Lower lobe of right lung (tissue), 2 donors: ENCODE measurements at regions not wholly inside any gene's neighbourhood (a gene's known extent, or its start where the extent isn't known, plus 50 kb on each side); places are given as distances from the start of the nearest gene placed in this dataset.

ENCODE experiments used
- ATAC-seq, 2 donors: fragments of 200-7000 bp; cut with Tn5 transposase; one replicate each; pipeline ENCODE4 v1.9.1; 2020 to 2022; ENCODE audit warnings: mild to moderate bottlenecking in 2 of 2, moderate library complexity in 2 of 2
- DNase-seq: peaks from one replicate; pipeline ENCODE4 v3.0.0-alpha.2; 2020
- H3K27ac ChIP-seq: fragments of 200-600 bp; one replicate; pipeline ENCODE4 v1.8.0; 2022
- H3K27me3 ChIP-seq: fragments of 200-600 bp; one replicate; pipeline ENCODE4 v1.8.0; 2022; ENCODE audit warnings: low read depth
- H3K36me3 ChIP-seq: fragments of 200-600 bp; one replicate; pipeline ENCODE4 v1.8.0; 2022; ENCODE audit warnings: mild to moderate bottlenecking
- H3K4me1 ChIP-seq: fragments of 200-600 bp; one replicate; pipeline ENCODE4 v1.8.0; 2022
- H3K4me3 ChIP-seq: fragments of 200-600 bp; one replicate; pipeline ENCODE4 v1.8.0; 2022; ENCODE audit warnings: mild to moderate bottlenecking
- H3K9me3 ChIP-seq: fragments of 200-600 bp; one replicate; pipeline ENCODE4 v1.8.0; 2022
- intact Hi-C: fragments of 100-400 bp; cut with DNase I; formaldehyde crosslinking; loops from one replicate; pipeline ENCODE4 v1.11.0; 2022
- TF ChIP-seq, protein P1 (sequence below): fragments of 200-600 bp; IDR thresholded peaks from one replicate; pipeline ENCODE4 v1.8.0; 2022; ENCODE audit warnings: antibody characterized with exemption, mild to moderate bottlenecking
- donor health status: DM: no; HTN: yes; CAD: no; lungs with severe emphysema.

DNA sequence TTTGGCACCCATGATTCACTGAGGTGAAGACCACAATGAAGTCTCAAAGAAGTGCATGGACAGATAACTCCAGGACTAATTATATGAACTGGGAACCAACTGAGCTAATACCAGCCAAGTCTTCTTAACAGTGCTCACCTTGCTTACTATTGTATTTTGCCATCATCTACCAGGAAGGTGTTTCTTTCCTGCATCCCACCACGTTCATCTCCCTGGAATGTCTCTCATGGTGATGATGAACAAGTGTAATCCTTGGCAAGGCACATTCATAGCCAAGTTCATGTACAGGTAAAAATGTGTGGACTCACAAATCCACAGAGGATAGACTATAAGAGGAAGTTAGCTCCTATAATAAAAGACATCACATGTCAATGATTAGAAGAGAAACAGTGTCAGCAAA, 489.1 kb downstream of the SMARCA1 start:
- Histone ChIP-seq H3K36me3 (no peaks in the 10 kb centered on the region), H3K4me3 (no peak overlapping the region), H3K27me3 (no peaks in the 10 kb centered on the region), H3K9me3 (no peaks in the 10 kb centered on the region), H3K27ac (no peak overlapping the region), H3K4me1 (no peaks in the 10 kb centered on the region)
- TF ChIP-seq, protein P1, sequence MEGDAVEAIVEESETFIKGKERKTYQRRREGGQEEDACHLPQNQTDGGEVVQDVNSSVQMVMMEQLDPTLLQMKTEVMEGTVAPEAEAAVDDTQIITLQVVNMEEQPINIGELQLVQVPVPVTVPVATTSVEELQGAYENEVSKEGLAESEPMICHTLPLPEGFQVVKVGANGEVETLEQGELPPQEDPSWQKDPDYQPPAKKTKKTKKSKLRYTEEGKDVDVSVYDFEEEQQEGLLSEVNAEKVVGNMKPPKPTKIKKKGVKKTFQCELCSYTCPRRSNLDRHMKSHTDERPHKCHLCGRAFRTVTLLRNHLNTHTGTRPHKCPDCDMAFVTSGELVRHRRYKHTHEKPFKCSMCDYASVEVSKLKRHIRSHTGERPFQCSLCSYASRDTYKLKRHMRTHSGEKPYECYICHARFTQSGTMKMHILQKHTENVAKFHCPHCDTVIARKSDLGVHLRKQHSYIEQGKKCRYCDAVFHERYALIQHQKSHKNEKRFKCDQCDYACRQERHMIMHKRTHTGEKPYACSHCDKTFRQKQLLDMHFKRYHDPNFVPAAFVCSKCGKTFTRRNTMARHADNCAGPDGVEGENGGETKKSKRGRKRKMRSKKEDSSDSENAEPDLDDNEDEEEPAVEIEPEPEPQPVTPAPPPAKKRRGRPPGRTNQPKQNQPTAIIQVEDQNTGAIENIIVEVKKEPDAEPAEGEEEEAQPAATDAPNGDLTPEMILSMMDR = no peak
- no peak for ATAC-seq
- no peak for DNase-seq
- intact Hi-C loops = no loop called here

DNA sequence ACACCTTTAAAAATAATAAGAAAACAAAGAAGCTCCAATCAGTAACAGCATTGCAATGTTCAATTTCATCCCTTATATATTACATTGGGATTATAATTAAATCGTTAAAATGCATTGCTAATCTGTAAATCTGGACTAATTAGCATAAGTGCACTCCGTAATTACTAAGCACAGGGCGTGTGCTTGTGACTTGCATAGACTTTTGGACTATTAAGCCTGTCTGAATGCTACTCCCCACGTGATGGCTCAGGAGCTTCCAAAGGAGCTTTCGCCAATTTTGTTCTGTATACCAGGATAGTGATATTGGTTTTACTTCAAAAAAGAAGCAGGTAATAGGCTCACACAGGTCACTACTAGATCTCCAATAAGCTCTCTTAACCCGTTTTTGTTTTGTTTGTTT, 497.1 kb downstream of the SMARCA1 start:
- no peaks in the 10 kb centered on the region for H3K4me1 ChIP-seq
- DNase-seq (no peak), ATAC-seq (no peak)
- TF ChIP-seq, protein P1 = no peak
- H3K9me3 ChIP-seq = no peaks in the 10 kb centered on the region
- H3K27me3 ChIP-seq = no peaks in the 10 kb centered on the region
- H3K27ac ChIP-seq = no peak overlapping the region
- no peak overlapping the region for H3K4me3 ChIP-seq
- H3K36me3 ChIP-seq = no peaks in the 10 kb centered on the region
- intact Hi-C loops = no loop called here

GRCh38 chrX:129025376-129025775, 497.9 kb downstream of the SMARCA1 start:
- Histone ChIP-seq H3K27ac (no peak overlapping the region), H3K27me3 (no peaks in the 10 kb centered on the region), H3K4me3 (no peak overlapping the region), H3K36me3 (no peaks in the 10 kb centered on the region), H3K4me1 (no peaks in the 10 kb centered on the region), H3K9me3 (no peaks in the 10 kb centered on the region)
- TF ChIP-seq, protein P1 = no peak
- DNase-seq (no peak), ATAC-seq (no peak)
- intact Hi-C loops = no loop called here

DNA sequence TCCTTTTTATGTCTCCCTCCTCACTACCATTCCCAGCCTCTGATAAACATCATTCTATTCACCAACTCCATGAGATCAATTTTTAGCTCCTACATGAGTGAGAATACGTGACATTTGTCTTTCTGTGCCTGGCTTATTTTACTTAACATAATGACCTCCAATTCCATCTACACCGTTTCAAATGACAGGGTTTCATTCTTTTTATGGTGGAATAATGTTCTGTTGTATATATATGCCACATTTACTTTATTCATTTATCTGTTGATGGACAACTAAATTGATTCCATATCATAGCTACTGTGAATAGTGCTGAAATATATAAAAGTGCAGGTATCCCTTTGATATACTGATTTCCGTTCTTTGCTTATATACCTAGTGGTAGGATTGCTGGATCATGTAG, 503.9 kb downstream of the SMARCA1 start:
- TF ChIP-seq, protein P1 = no peak
- no peaks in the 10 kb centered on the region for H3K27me3 ChIP-seq
- no peak overlapping the region for H3K27ac ChIP-seq
- DNase-seq = no peak
- intact Hi-C loops = no loop called here
- H3K4me1 ChIP-seq = no peaks in the 10 kb centered on the region
- no peaks in the 10 kb centered on the region for H3K9me3 ChIP-seq
- no peak overlapping the region for H3K4me3 ChIP-seq
- no peaks in the 10 kb centered on the region for H3K36me3 ChIP-seq
- ATAC-seq = no peak

GRCh38 chrX:129015381-129015780, 507.9 kb downstream of the SMARCA1 start:
- no peaks in the 10 kb centered on the region for H3K4me1 ChIP-seq
- H3K27ac ChIP-seq = no peak overlapping the region
- H3K4me3 ChIP-seq = no peak overlapping the region
- ATAC-seq (no peak), DNase-seq (no peak)
- TF ChIP-seq, protein P1 = no peak
- intact Hi-C loops = no loop called here
- no peaks in the 10 kb centered on the region for H3K27me3 ChIP-seq
- no peaks in the 10 kb centered on the region for H3K9me3 ChIP-seq
- no peaks in the 10 kb centered on the region for H3K36me3 ChIP-seq

GRCh38 chrX:129013574-129013973, 509.7 kb downstream of the SMARCA1 start:
- intact Hi-C loops = no loop called here
- Histone ChIP-seq H3K27me3 (no peaks in the 10 kb centered on the region), H3K27ac (no peak overlapping the region), H3K4me3 (no peak overlapping the region), H3K4me1 (no peaks in the 10 kb centered on the region), H3K9me3 (no peaks in the 10 kb centered on the region), H3K36me3 (no peaks in the 10 kb centered on the region)
- no peak for DNase-seq
- no peak for ATAC-seq
- TF ChIP-seq, protein P1 = no peak
